Activated T-helper 1 cell treated with anti-CD3 and anti-CD28 coated beads, Interleukin-2, amount 50 U/mL, for 16 hours (primary cell): ENCODE measurements at regions not wholly inside any gene's neighbourhood (a gene's known extent, or its start where the extent isn't known, plus 50 kb on each side); places are given as distances from the start of the nearest gene placed in this dataset.
"Not testable (repeated sequence)": the region's sequence is repeated elsewhere in the genome, so short reads cannot be mapped to it uniquely, and the experiment has no call there.

Experiments
- DNase-seq, 2 donors: peaks; one replicate each; pipeline ENCODE4 v3.0.0-alpha.2; 2020; ENCODE audit warnings: low read depth in 1 of 2, low spot score in 1 of 2

DNA sequence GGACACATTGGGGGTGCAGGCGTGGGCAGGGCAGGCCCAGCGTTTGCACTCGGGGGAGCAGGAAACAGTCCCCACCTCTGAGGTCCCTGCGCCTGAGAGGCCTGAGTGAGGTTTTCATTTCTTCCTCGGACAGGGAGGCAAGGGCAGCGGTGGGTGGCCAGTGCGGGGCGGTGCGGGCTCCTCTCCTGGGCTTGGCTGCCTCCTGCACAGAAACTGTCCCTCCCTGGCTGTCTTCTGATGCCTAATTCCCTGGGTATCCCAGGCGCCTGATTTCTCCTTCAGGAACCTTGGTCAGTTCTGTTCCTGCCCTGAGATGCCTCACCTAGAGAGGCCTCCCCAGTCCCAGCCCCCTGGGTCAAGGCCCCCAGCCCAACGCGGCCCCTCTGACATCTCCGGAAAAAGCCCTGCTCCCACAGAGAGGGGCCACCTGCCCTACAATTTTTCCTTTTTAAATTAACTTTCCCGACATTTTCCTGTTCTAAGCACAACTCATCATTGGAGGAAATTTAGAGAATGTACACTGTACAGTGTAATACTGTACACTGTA, 260.3 kb downstream of the ADGRD1 start:
- no peak for DNase-seq

GRCh38 chr12:131214936-131215335, 261.2 kb downstream of the ADGRD1 start:
- not testable (repeated sequence) for DNase-seq

GRCh38 chr12:131216587-131216986, 262.9 kb downstream of the ADGRD1 start:
- DNase-seq, result not testable (repeated sequence)

- no peak for DNase-seq
These were observed 263.4 kb downstream of the ADGRD1 start for GRCh38 chr12:131217024-131217586.

DNA sequence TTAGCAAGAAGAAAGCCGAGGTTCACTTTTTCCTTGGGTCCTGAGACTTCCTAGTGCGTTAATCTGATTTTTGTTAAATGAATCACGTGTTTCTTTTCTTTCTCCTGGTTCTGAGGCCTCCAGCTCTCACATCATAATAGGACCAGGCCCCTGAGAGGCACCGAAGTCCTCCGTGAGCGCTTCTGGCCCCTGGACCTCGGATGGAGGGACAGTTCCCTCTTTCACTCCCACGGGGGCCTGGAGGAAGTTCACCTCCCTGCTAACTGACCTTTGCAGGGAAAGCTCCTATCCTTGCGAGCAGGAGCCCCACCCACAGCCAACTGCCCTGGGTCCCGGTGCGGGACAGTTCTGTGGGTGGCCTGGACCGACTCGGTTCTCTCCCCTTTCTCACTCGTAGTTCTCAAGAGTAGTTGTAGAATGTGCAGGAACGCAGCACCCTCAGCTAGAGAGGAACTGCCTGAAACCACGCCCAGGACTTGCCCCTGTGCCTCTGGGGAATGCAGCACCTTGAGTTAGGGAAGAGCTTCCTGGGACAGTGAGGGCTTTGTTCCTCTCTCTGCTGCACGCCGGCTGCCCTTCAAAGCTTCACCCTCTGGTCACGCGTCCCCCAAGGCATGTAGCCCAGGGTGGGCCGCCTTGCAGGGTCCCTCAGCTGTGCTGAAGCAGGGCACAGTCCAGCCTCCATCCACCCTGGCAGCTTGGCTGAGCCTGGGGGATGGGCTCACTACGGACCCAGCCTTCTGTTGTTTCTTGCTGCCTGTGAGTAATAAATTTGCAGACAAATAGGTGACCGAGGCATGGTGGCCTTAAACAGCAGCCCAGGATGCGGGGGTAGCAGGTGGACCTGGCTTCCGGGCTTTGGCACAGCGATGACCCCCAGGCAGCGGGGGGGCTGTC, 264.6 kb downstream of the ADGRD1 start:
- DNase-seq, result no peak

- no peak for DNase-seq
These were observed 265.4 kb downstream of the ADGRD1 start for GRCh38 chr12:131218923-131219669.

- no peak for DNase-seq
These were observed 266.1 kb downstream of the ADGRD1 start for GRCh38 chr12:131219670-131220330.

DNA sequence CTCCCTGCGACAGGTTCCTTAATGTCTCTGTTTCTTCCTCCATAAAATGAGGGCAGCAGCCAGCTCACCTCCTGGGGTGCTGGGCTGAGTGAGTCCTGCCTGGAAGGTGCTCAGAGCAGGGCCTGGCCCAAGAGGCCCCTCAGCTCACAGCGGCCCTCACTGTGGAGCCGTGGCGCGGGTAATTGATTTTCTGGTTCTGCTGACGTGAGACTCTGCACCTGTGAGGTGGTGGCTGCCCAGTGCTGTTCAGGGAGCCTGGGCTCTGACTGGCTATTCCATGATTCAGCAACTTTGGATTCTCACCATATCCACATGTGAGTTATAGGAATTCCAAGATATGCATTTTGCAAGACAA, 266.6 kb downstream of the ADGRD1 start:
- no peak for DNase-seq

- no peak for DNase-seq
These were observed 267.6 kb downstream of the ADGRD1 start for GRCh38 chr12:131221061-131221956.

GRCh38 chr12:131221957-131222328, 268.2 kb downstream of the ADGRD1 start:
- DNase-seq, result no peak

- no peak for DNase-seq
These were observed 268.8 kb downstream of the ADGRD1 start for GRCh38 chr12:131222329-131223139.

- DNase-seq, result no peak
These were observed 269.6 kb downstream of the ADGRD1 start for GRCh38 chr12:131223171-131223761.

- no peak for DNase-seq
These were observed 270.1 kb downstream of the ADGRD1 start for GRCh38 chr12:131223791-131224225.

GRCh38 chr12:131224226-131225065, 270.7 kb downstream of the ADGRD1 start:
- not testable (repeated sequence) for DNase-seq

DNA sequence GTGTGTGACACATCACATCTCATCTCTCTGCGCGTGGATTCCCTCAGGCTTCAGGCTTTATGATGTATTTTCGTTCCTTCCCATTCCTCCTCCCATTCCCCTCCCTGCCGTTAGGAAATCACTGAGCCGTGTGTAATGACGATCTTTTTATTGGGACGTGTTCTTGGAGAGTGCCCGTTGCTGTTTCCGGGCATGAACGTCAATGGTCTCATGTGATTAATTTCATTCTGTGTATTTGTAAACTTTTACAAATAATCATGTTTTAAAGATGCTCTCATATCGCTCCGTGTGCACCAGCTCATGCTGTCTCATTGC, 271.3 kb downstream of the ADGRD1 start:
- not testable (repeated sequence) for DNase-seq

DNA sequence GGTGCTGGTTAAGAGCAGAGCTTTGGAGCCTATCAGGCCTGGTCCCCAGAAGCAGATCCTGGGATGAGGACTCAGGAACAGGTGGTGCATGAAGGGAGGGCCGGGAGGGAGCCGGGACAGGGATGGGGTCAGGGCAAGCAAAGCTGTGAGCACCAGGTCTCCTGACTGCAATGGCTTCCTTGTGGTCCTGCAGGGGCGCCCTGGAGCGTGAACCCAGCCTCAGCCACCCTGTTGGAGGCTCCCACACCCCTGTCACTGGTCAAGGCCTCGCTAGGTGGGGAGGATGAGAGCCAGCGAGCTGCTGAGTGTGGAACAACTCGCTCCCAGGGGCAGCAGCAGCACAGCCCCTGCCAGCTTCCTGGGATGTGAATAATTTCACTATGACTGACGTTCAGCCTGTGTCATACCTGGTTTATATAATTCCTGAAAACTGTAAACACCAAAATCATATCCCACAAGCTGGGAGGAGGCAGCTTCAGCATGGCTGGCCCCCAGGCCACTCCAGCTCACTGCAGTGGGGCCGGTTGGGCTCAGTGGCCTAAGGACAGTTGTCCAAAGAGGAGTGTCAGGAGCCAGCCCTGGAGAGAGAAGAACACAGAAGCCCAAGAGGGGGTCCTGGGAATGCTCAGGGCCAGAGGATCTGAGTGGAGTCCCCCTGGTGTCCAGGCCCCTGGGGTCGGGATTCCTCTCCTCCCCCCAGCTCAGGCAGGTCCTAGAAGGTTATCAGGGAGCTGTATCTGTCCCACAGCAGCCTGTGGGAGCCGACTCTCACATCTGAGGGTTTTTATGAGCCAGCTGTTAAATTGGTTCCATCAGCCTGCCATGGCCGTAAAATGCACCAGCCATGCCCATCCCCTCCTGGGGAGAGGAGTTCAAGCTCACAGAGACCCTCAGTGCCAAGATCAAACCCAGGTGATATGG, 272.9 kb downstream of the ADGRD1 start:
- DNase-seq, result no peak

DNA sequence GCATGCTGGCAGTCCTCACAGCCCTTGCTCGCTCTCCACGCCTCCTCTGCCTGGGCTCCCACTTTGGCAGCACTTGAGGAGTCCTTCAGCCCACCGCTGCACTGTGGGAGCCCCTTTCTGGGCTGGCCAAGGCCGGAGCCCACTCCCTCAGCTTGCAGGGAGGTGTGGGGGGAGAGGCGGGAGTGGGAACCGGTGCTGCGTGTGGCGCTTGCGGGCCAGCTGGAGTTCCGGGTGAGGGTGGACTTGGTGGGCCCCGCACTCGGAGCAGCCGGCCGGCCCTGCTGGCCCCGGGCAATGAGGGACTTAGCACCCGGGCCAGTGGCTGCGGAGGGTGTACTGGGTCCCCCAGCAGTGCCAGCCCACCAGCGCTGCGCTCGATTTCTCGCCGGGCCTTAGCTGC, 273.9 kb downstream of the ADGRD1 start:
- DNase-seq, result not testable (repeated sequence)
